Stimulated activated naive CD4-positive, alpha-beta T cell treated with Interleukin-2 at 50 U/mL for 16 hours (primary cell): ENCODE measurements at regions not wholly inside any gene's neighbourhood (a gene's known extent, or its start where the extent isn't known, plus 50 kb on each side); places are given as distances from the start of the nearest gene placed in this dataset.

Experiments
- DNase-seq: peaks from one replicate; lab custom pipeline; 2025; lab: John Stamatoyannopoulos, UW

DNA sequence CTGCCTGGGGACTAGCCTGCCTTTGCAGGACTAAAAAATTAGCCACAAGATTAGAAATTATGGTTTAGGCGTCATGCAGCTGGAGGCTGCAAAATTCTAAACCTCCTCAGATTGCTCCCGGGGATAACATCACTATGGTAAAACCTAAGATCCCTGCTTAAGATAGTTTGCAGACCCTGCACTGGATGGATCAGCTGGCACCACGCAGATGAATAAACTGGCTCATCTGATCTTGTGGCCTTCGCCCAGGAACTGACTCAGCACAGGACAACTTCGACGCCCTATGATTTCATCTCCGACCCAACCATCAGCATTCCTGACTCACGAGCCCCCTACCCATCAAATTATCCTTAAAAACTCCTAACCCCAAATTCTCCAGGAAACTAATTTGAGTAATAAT lies 482.4 kb downstream of the SPRY1 start:
- DNase-seq, result no peak

DNA sequence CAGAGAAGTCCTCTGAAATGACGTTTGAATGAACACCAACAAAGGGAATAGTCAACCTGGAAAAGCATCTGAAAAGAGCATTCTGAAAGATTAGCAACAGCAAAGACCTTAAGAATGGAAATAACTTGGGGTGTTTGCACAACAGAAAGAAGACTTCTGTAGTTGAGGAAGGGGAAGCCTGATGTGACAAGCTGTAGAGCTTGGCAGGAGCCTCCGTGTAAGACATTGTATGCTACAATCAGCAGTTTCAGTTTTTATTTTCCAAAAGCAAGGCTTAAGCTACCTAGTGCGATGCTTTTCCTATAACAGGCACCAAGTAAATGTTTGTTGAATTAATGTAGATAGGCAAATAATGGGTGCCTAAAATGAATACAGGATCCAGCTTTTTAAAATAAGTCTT lies 484.0 kb downstream of the SPRY1 start:
- DNase-seq, result no peak

DNA sequence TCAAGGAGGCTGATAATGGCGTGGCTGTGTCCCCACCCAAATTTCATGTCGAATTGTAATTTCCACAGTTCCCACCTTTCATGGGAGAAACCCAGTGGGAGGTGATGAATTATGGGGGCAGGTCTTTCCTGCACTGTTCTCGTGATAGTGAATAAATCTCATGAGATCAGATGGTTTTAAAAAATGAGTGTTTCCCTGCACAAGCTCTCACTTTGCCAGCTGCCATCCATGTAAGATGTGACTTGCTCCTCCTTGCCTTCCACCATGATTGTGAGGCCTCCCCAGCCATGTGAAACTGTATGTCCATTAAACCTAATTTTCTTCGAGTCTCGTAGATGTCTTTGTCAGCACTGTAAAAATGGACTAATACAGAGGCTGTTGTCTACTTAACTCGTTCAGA lies 488.3 kb downstream of the SPRY1 start:
- DNase-seq, result no peak

DNA sequence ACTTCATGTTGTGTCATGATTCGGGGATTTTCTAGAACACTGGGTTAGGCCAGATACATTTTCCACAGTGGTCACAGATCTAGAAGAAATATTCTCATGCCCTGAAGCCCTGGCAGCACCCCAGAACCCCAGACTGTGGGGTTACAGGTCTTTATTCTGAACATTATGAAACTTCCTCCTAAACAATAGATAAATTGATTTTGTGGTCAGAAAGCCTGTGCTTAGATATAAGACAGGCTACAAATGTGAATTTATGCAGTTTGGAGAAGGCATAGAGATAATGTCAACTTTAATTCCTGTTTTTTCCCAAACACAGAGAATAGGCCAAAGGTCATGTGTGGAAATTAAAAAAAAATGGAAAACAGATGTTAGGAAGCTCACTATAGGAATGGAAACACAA lies 492.9 kb downstream of the SPRY1 start:
- DNase-seq, result no peak

DNA sequence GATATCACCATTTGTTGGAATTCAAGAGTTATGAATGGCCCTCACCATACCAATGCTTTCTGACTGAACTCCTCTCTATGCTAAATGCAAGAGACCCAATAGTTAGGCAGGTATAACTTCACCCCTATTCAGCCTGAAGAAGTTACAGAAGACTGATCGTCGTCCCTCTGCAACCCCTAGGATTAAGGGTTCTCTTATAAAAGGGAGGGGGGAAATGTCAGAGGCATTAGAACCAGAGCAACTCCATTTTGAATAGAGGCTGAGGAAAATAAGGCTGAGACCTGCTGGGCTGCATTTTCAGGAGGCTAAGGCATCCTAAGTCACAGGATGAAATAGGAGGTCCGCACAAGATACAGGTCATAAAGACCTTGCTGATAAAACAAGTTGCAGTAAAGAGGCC lies 494.3 kb downstream of the SPRY1 start:
- DNase-seq, result no peak

DNA sequence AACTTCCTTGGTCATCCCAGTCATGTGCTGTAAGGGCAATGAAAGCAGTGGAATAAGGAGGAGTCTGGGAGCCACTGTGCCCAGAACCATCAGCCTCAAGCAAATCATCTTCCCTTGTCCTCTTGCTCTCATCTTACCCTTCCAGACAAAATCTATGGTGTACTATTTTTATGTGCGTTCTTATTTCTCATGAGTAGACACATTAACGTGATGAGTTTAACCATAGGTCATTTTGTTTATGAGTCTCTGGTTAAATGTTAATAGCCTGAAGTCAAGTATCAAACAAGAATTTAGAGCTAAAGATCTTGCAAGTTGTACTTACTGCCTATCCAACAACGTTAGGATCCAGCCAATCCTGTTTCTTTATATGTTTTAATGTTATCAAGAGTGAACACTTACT lies 495.3 kb downstream of the SPRY1 start:
- no peak for DNase-seq

DNA sequence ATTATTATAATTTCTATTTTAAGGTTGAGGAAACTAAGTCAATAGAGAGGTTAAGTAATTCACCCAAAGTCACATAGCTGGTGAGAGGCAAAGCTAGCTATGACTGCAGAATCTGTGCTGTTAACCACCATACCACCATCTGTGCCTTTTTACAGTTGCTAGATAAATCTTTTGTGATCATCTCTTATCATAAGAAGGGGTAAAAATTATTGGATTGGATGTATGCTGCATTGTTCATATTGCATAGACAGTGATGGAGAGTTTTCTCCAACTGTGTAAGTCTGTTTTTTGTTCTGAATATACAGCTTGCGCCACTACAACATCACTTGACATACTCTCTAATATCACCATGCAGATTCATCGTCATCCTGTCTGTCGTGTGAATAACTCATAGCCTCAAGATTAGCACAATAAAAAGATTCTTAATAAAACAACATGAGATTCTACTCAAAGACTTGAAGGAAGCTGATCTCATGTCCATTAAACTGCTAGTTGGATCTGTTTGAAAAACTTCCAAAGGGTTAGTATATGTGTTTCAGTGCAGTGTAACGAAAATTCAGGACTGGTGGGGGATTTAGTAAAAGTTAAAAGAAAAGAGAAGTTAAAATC lies 495.9 kb downstream of the SPRY1 start:
- DNase-seq, result no peak

DNA sequence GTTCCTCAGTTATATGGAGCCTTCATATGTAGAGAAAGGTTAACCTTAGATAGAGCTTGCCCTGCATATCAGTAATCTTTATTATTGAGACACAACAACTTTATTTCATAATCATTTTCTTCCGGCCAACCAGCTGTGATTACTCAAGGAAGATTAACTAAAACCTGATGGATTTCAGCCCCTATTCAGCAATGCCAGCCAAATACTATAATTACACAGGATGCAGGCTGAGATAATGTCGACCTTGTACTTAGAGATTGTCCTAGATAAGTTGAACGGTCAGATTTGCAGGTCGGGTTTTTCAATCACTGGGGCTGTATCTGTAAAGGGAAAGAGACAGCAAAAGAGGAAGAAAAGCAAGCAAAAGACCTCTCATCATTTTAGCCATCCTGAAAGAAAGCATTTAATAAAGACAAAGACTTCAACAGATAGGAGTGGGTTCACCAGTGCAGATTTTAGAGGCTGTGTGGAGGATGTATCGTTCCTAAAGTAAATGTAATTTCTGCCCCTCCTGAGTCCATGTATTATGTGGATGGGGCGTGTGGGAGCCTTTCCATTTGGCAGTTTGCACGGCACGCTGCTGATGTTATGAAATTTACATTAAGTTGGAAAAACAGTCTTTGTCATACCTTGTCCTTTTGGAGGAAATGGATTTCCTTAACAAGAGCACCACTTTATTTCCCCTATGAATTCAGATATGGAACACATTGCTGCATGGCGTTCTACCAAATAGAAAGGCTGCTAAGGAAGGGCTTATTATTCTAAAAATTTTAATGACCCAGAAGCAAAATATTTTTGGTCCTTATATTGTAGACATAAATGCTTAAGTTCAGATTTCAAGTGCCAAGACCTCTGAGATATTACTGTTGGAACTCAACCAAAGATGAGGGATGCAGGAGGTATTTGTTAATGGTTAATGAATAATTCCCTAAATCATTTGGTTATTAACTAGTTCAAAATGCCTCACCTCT lies 496.7 kb downstream of the SPRY1 start:
- DNase-seq, result no peak

DNA sequence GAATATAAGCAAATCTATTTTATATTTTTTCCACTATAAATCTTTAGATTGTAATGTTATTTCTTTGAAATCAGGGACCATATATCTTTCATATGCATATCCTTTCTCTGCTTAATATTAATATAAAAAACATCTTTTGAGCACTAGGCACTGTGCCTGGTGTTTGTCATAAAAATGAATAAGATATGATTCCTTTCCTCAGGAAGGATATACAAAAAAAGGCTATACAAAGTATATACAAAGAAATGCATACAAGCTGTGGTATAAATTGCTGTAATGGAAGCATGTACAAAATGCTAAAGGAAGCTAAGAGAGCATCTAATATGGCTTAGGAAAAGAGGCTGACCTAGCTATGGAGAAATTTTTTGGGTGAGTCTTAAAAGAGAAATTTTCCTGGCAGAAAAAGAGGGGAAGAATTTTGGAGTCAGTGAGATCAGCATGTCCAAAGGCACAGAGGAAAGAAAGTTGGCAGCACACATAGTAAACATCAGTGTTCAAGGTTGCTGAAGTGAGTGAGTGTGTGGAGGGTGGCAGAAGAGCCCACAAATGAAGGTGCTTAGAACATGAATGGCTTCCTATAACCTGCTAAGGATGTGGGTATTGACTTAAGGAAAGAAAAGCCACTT lies 500.0 kb downstream of the SPRY1 start:
- no peak for DNase-seq

DNA sequence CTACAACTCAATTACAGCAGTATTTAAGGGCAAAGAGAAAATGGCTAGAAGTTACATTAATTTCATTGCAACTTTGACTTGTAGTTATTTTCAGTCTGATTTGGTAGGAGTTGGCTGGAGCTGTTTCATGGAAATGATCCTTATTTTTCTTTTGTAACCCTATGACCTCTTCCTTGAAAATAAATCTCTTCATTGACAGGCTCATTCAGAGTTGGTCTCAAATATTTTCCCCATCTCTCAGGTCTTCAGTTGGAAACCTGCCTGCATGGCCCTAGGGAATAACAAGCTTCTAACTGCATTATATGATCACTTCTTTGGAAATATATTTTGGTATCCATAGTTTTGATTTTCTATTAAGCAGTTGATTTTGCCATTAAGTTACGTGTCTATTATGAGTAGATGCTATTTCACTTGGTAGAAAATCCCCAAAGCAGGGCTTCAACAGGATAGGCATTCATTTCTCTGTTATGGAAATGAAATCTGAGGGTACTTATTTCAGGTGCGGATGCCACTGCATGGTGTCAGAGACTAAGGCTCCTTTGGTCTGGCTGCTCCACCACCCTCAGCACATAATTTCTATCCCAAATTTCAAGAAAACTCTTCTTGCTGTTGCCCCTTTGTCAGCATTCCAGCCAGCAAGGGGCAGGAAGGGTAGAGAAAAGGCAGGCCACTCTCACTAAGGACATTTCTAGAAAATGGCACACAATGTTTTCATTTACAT lies 502.5 kb downstream of the SPRY1 start:
- no peak for DNase-seq

DNA sequence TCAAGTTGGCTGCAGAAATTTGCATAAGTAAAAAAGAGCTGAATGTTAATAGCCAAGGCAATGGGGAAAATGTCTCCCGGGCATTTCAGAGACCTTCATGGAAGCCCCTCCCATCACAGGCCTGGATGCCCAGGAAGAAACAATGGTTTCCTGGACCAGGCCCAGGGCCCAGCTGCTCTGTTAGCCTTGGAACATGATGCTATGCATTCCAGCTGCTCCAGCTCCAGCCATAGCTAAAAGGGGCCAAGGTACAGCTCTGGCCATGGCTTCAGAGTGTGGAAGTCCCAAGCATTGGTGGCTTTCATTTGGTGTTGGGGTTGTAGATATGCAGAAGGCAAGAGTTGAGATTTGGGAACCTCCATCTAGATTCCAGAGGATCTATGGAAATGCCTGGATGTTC lies 508.3 kb downstream of the SPRY1 start:
- no peak for DNase-seq

DNA sequence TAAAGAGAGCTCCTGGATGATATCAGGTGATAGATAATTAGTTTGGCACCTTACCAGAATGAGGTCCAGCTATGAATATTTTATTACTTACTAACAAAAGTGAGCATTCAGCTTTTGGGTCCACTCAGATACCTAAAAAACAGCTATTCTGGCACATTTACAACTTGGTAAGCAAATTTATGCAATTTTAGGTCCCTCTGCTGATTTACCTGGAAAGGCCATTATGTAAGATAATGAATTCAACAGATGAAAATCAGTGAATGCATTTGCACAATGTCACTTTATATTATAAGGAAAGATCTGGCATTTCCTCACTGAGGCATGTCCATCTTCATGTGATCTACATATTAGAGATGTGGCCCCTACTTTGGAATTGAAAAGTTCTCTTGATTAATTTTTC lies 517.0 kb downstream of the SPRY1 start:
- no peak for DNase-seq

DNA sequence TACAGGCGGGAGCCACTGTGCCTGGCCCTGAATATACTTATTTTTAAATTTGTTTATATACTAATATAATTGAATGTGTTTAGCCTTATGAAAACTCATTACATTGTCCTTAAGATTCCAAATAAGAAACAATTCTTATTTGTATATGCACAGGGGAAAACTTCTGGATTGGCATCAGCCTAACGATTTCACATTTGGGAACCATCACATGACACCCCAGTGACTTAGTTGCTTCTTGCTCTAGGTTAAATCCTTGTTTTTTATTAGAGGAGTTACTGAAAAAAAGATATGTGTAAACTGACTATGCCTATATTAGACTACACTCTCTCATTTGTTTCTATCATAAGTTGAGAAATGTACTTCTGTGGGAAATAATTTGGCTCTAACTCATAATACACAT lies 520.2 kb downstream of the SPRY1 start:
- no peak for DNase-seq

DNA sequence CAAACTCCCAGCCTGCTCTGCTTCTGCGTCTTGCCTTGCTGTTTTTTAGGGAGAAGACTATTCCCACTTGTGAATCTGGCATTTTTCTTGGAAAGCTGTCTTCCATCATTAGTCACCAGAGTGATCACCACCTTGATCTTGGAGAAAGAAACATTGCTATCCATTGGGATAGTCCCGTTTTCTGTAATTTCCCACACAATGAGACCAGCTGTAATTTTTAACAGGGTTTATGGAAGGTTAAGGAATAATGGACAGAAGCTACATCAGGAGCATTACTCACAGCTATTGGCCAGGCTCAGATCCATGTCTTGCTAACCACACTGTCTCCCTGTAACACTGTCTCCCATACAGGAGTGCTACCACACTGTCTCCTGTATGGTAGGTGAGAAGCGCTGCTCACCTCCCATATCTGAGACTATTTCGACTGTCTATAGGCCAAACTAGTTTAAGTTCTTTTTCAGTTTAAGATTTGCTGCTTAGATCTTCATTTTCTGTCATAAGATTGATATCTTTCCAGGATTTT lies 523.0 kb downstream of the SPRY1 start:
- DNase-seq, result no peak

DNA sequence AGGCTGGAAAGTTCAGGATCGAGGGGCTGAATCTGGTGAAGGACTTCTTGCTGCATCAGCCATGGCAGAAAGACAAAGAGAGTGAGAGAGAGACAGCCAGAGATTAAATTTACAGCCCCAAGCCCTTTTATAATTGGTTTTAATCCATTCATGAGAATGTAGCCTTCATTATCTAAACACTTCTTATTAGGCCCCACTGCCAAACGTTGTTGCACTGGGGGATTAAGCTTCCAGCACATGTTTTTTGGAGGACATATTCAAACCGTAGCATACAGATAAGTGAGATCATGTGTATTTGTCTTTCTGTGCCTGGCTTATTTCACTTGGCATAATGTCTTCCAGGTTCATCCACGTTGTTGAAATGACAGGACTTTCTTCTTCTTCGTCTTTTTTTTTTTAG lies 524.7 kb downstream of the SPRY1 start:
- no peak for DNase-seq

DNA sequence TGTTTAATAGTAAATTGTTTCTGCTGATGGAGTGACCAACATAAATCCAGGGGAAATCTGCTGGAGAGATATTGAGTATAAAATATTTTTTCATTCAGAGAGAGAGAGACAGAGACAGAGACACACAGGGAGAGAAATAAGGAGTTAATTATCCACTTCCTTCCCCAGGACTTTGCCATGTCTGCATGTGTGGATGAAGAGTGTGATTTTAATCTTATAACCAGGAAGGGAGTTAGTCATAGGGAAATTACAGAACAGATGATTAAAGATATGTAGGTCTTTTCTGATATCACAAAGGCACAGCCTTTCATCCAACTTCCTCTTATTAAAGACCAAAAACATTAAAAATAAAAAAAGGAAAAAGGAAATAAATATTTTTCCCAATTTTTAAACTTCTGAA lies 526.3 kb downstream of the SPRY1 start:
- no peak for DNase-seq

DNA sequence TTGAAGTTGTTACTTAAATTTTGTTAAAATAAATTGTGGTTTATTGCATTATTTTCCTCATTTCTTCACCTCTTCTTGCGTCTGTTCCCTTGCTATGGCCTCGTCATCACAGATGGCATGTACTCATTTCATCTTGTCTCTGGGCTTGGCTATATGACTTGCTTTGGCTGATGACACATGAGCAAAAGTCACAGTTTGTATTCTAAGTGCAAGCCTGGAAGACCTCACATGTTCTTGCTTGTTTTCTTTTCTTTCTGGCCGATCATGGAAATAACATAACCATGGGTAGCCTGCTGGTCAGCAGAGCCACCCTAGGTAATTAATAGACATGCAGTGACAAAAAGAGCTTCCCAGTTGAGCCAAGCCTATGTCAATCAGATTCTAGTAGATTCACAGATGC lies 527.9 kb downstream of the SPRY1 start:
- no peak for DNase-seq

DNA sequence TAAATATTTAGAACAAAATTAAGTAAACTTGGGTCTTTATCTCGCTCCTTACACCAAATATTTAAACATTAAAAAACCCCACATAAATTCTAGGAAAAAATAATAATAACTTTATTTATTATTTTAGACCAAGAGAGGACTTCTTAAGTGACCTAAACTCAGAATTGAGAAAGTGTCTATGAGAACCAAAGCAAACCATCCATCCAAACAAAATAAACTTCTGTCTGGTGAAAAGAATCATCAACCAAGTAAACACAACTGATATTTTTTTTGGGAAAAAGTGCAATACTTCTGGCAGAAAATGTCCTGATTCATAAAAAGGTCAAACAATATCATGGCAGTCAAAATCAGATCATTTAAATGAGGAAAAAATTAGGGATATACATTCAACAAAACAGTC lies 533.0 kb downstream of the SPRY1 start:
- DNase-seq, result no peak

DNA sequence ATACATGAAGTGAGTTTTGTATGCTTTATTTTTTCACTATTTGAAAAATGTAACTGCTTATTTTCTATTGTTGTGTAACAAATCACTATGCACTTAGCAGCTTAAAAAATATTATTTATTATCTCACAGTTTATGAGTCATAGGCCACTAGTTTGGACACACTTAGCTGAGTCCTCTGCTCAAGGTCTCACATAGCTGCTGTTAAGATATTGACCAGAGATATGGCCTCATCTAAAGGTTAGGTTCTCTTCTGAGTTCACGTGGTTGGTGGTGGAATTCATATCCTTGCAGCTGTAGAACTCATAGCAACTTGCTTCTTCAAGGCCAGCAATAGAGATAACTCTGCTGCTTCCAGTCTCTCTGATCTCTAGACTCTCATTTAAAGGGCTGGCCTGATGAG lies 534.4 kb downstream of the SPRY1 start:
- no peak for DNase-seq

DNA sequence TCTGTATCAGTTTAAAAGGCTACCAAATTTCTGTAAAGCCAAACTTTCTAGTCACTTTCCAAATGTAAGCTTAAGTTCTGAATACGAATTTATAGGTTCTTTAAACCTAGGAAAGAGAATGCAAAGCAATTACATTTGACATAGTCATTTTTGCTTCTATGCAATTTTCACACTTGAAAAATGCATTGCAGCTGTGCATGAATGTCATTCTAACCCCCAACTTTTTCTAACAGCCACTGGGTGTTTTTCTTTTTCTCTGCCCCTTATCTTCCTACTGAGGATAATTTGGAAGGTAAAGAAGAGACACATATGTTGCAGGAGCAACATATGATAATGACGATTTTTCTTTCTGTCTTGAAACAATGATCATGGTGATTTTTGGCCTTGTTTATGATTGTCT lies 537.5 kb downstream of the SPRY1 start:
- DNase-seq, result no peak

DNA sequence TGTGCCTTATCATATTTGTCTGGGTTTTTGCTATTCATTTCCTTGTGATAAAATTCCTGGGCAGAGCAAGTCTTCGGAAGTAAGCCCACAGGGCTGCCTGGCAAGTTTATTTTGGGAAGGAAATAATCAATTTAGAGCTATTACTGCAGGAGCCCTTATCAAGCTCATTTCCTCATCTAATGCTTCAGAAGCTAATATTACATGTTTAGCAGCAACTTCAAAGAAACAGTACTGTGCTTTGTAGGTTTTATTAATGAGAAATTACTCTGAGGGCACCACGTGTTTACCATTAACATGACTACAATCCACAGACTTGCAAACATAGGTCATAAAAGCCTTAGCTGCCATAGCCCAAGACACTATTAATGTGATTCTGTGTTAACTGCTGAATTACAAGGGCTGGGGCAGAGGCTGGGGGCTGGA lies 540.0 kb downstream of the SPRY1 start:
- DNase-seq, result no peak

DNA sequence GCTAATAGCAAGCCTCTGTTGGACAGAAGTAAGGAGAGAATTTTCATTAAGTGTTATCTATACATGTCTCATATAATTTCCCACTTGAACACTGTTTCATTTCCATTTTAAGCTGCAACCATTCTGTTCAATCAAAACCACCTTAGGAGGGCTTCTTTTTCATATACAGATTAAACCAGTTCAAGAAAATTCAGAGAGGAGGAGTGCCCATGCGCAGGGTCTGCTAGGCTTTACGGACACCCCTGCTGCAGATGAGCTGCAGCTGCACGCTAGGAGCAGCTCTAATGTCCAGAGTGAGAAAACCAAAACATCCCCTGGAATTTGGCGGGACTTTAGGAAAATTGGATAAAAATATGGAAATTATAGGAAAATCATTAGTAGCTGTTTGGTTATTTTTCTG lies 541.0 kb downstream of the SPRY1 start:
- DNase-seq, result no peak
